Inflammatory macrophage treated with lipopolysaccharide for 4 hours (primary cell): ENCODE measurements at regions not wholly inside any gene's neighbourhood (a gene's known extent, or its start where the extent isn't known, plus 50 kb on each side); places are given as distances from the start of the nearest gene placed in this dataset.
"Not testable (repeated sequence)": the region's sequence is repeated elsewhere in the genome, so short reads cannot be mapped to it uniquely, and the experiment has no call there.

Experiments used
- DNase-seq: peaks from one replicate; pipeline ENCODE4 v3.0.0-alpha.2; 2020

DNA sequence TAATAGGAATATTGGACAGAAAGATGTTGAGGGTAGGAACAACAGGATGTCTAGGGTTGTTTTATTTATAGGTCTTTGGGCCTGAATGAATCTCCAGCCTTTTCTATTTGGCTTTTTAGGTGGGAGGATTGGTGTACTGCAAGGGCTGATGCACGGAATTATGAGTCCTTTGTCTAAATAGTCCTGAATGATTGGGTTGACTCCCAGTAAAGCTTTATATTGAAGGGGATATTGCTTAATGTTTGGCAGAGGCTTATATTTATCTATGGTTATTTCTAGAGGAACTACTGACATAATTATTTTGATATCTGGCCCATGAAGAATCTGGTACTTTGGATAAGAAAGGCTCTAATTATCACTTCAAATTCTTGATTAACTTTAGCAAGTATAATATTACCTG is 253.6 kb upstream of the AVPR1A start:
- DNase-seq, result no peak

DNA sequence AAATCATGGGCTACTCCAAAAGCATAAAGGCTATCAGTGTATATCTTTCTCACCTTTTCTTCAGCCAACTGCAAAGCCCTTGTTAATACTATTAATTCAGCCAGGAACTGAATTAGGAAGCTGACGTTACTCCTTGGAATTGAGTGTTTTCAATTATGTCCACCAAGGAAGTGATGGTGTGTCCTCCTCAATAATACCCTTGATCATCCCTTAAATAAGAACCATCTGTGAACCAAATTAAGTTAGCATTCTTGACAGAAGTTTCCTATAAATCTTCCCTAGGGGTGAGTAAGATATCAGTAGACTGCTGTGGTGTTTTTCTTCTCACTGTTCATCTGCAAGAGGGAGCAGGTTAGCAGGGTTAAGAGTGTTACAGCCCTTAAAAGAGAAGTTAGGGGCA is 252.3 kb upstream of the AVPR1A start:
- no peak for DNase-seq

DNA sequence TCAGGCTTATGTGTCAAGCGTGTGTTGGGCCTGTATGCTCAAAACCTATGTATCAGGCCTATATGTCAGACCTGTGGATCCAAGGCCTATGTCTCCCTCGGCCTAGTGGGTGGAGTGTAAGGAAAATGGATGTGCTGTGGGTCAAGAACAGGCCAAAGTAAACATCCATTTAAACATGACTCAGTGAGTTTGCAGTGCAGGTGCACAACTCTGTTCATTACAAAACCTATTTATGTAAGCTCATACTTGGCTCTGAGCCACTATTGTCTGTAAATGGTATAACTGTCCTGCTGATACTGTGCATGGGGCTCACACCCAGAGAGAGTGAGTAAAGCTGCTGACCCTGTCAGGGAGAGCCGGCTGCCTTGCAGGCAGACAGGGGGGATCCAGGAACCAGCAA is 249.7 kb upstream of the AVPR1A start:
- no peak for DNase-seq

DNA sequence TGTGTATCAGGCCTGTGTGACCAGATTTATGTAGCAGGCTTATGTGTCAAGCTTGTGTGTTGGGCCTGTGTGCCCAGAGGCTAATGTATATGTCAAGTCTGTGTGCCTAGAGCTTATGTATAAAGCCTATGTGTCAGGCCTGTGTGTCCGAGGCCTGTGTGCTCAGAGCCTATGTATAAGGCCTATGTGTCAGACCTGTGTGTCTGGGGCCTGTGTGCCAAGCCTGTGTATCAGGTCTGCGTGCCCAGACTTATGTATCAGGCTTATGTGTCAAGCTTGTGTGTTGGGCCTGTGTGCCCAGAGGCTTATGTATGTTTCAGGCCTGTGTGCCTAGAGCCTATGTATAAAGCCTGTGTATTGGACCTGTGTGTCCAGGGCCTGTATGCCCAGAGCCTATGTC is 249.3 kb upstream of the AVPR1A start:
- DNase-seq, result no peak

GRCh38 chr12:63397807-63398206 is 246.8 kb upstream of the AVPR1A start:
- no peak for DNase-seq

- no peak for DNase-seq
Observed at GRCh38 chr12:63396135-63396534, 245.1 kb upstream of the AVPR1A start.

GRCh38 chr12:63394983-63395382 is 244.0 kb upstream of the AVPR1A start:
- DNase-seq, result no peak

DNA sequence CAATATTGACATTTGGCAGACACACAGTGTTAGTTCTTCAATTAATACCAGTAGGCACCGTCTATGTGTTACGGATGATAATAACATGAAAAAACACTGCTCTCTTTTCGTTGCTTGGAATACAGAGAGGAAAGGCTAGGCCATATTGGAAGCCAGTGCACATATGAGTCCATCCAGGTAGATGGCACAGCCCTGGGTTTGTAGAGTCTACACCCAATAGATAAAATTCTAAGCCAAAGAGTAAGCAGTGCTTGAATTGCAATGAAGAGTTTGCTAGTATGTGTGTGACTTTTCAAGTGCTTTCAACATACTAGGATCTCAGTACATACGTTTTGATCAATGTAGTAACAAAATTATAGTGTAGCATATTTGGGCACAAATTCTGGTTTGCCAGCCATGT is 243.3 kb upstream of the AVPR1A start:
- no peak for DNase-seq

GRCh38 chr12:63389211-63389610 is 238.2 kb upstream of the AVPR1A start:
- no peak for DNase-seq

DNA sequence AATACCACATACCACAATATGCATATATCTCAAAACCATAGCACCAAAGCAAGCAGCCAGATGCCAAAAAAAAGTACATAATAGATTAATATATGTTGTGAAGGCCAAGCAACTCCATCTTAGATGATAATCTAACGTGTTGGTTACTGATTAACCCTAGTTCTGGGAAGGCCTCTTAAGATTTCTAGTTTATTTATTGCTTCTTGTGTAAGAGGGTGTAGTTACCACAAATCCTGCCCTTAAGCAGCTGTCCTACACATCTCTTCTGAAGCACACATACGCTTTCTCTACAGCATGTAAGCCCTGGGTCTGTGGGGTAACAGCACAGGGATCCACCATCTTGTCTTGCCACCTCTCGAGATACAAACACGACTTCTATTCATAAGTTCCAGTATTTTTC is 236.8 kb upstream of the AVPR1A start:
- no peak for DNase-seq

- no peak for DNase-seq
Observed at GRCh38 chr12:63382930-63383329, 231.9 kb upstream of the AVPR1A start.

DNA sequence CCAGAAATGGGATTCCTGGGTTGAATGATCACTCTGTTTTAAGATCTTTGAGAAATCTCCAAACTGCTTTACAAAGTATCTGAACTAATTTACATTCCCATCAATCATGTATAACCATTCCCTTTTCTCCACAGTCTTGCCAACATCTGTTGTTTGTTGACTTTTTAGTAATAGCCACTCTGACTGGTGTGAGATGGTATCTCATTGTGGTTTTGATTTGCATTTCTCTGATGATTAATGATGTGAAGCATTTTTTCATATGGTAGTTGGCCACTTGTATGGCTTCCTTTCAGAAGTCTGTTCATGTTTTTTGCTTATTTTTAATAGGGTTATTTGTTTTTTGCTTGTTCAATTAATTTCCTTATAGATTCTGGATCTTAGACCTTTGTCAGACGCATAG is 211.8 kb upstream of the AVPR1A start:
- no peak for DNase-seq

DNA sequence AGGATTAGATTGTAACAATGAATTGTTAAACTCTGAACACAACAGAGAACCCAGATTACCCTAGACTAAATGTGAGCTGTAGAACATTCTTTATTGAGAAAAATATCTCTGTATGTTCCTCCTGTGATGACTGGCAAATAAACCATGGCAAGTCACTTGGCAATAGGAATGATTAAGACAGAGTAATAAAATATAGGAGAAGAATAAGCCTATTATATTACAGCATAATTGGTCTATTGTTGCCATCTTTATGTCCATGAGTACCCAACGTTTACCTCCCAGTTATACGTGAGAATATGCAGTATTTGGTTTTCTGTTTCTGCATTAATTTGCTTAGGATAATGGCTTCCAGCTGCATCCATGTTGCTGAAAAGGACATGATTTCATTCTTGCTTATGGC is 211.2 kb upstream of the AVPR1A start:
- DNase-seq, result no peak

- DNase-seq, result no peak
Observed at GRCh38 chr12:63354969-63355368, 204.0 kb upstream of the AVPR1A start.

DNA sequence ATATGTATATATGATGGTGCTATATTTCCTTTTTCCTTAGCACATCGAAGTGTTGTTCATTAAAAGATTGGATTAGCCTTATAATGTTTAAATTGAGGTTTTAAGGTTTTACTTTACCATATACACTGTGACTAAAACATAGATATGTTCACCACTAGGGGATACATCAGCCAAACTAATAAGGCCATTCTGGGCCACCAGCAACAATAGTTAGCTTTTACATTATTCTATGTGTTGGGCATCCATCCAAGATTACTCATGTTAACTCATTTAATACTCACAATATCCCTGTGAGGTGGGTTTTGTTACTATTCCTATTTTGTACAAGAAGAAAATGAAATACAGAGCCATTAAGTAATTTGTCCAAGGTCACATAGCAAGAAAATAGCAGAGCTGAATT is 202.6 kb upstream of the AVPR1A start:
- DNase-seq, result no peak

DNA sequence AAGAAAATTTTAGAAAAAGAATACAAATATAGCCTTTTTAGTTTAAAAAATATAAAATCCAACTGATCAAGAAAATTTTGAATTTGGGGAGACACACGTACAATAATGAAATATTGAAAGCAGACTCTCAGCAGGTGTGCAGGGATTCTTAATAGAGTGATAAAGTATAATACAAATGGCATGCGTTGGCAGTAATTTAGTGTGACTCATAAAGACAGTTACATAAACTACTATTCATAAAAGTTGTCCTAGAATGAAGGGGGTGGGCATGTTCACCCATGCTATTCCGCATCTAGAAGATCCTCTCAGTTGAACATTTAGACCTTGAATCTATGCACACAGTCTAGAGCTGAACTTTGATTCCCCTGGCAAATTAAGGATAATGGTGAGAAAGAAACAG is 200.4 kb upstream of the AVPR1A start:
- DNase-seq, result no peak

- no peak for DNase-seq
Observed at GRCh38 chr12:63348556-63348955, 197.6 kb upstream of the AVPR1A start.

GRCh38 chr12:63337158-63337557 is 186.2 kb upstream of the AVPR1A start:
- not testable (repeated sequence) for DNase-seq

DNA sequence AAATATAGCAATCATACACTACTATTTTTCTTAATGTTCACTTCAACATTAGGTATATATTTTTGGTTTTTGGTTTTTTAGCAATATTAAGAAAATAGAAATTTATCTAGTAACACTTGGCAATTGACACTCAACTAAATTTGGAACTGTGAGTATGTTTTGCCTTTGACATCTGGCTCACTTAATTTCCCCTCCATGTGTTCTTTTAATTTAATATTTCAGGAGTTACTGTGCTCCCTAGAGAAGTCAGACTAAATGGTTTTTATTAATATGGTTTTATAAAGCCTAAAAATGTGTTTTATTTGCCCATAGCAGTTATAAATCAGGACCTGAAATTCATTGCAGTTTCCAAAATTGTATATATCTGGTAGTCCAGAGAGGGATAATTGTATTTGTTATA is 175.3 kb upstream of the AVPR1A start:
- no peak for DNase-seq

DNA sequence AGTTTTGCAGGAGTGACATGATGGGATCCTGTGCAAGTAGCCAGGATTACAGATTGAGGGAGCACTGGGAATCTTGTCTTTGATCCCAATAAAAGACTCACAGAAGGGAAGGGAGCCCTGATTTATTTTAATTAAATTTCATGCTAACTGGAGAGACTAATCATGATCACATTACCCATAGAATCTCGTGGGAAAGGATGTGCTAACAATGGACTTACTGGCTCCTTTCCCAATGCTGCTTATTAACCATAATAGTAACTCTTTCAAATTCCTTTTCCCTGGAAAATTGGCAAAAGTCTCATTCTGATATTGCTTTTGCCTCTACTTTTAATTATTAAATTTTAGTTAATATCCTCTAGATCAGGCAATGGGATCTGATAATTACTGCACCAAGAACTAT is 174.8 kb upstream of the AVPR1A start:
- no peak for DNase-seq

GRCh38 chr12:63323942-63324341 is 172.9 kb upstream of the AVPR1A start:
- no peak for DNase-seq

- DNase-seq, result no peak
Observed at GRCh38 chr12:63321373-63321772, 170.4 kb upstream of the AVPR1A start.

DNA sequence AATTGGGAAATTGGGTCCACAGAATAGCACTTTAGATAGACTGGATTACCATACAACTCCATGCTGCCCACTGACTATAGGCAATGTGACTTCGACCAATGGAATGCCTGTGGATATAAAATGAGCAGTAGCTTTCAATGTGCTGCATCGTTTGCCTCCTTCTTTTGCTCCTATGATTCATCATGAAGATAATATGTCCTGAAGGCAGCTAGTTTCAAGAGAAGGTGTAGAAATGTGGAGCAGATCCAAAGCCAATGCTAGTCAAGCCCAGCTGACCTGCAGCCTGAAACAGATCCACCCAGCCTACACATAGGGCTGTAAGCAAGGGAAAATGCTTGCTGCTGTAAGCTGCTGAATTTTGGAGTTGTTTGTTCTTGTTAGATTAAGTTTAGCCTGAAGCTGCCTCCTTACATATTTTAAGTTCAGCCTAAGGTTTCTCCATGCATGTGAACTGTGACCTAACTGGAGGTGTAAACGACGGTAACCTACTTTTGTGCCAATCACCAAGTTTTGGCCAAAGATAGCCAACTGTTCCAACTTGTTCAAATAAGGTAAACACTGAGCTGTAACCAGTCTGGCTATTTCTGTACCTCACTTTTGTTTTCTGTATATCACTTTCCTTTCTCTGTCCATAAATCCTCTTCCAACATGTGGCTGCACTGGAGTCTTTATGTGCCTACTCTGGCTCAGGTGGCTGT is 169.1 kb upstream of the AVPR1A start:
- DNase-seq, result no peak

GRCh38 chr12:63319386-63319785 is 168.4 kb upstream of the AVPR1A start:
- DNase-seq, result no peak

DNA sequence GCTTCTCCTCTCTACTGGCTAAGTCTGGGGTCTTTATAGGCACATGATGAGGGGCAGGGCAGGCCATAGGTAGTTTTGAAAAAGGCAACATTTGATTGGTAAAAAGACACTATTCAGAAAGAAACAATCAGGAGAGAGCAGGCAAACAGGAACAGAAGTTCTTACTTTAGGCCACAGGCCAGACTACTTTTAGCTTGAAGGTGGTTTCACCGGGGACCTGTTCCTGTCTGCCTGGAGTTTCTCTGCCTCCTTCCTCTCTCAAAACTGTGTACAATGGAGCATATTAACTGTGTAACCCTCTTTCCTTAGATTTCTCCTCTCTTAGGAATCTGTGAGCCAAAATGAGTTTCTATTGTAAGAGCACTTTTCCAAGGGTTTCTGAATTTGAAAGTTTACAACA is 167.9 kb upstream of the AVPR1A start:
- no peak for DNase-seq

DNA sequence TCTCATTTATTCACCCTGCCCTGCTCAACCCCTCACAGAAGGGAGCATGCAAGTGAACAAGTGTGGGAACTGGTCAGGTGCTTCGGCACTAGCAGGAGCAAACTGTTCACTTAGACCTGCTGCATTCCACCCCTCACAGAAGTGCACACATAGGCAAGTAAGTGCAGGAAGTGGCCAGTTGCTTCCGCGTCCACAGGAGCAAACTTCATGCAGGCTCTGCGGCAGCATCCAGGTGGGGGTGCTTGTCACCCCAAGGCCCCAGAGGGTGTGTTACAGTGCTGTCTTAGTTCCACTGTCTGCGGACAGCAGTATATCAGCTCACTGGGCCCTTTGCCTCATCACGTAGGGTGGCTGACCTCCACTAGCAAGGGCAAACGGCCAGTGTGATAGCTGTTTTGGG is 167.3 kb upstream of the AVPR1A start:
- DNase-seq, result no peak
